ENCODE measurements at regions not wholly inside any gene's neighbourhood (a gene's known extent, or its start where the extent isn't known, plus 50 kb on each side); places are given as distances from the start of the nearest gene placed in this dataset.

DNA sequence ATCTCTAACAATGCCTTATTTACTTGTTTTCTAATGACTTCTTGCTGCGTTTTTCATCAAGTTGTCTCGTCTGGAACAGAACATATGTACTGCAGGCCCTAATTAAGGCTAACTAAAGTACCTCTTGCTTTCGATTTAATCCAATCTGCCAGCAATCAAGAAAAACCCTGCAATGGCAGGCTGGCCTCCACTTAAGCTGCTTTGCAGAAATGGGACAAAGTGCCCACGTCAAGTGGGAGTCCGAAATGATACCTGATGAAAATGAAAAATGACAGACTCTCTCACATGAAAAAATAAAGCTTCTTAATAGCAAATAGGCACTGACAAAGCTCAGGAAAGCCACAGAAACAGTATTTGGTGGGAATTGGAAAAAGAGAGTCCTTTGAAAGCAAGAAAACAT, 1454.7 kb downstream of the FAM181B start:
- TF ChIP-seq, protein P1, sequence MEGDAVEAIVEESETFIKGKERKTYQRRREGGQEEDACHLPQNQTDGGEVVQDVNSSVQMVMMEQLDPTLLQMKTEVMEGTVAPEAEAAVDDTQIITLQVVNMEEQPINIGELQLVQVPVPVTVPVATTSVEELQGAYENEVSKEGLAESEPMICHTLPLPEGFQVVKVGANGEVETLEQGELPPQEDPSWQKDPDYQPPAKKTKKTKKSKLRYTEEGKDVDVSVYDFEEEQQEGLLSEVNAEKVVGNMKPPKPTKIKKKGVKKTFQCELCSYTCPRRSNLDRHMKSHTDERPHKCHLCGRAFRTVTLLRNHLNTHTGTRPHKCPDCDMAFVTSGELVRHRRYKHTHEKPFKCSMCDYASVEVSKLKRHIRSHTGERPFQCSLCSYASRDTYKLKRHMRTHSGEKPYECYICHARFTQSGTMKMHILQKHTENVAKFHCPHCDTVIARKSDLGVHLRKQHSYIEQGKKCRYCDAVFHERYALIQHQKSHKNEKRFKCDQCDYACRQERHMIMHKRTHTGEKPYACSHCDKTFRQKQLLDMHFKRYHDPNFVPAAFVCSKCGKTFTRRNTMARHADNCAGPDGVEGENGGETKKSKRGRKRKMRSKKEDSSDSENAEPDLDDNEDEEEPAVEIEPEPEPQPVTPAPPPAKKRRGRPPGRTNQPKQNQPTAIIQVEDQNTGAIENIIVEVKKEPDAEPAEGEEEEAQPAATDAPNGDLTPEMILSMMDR (IDR thresholded peaks at IDR 0.05; ENCODE audit: low read depth, low read length), result no peak
- in situ Hi-C loops (cut with HindIII; ENCODE audit: low sequenced_read_pairs), result no loop called here
- no peak overlapping the region for H3K4me3 ChIP-seq (ENCODE audit: low read depth, low read length)
- no peak for DNase-seq (ENCODE audit: low read depth, low spot score)

DNA sequence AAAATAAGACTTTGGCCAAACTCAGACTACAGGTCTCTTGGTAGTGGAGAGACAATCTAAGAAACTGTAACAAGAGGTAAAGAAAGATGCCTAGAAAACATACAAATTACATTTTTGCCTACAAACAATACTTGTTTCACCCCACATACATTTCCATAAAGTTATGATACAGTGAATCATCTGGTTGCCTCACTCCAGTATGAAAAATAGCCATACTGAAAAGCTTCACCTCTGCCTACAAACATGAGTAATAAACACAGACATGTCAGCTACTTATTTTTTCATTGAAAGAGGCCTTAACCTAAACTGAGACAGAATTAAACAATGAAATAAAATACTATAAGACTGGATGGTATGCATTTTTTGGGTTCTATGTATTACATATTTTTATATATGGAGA, 1463.0 kb downstream of the FAM181B start:
- TF ChIP-seq, protein P1 (IDR thresholded peaks at IDR 0.05; ENCODE audit: low read depth, low read length), result no peak
- no peak overlapping the region for H3K4me3 ChIP-seq (ENCODE audit: low read depth, low read length)
- in situ Hi-C loops (cut with HindIII; ENCODE audit: low sequenced_read_pairs), result no loop called here
- no peak for DNase-seq (ENCODE audit: low read depth, low spot score)

DNA sequence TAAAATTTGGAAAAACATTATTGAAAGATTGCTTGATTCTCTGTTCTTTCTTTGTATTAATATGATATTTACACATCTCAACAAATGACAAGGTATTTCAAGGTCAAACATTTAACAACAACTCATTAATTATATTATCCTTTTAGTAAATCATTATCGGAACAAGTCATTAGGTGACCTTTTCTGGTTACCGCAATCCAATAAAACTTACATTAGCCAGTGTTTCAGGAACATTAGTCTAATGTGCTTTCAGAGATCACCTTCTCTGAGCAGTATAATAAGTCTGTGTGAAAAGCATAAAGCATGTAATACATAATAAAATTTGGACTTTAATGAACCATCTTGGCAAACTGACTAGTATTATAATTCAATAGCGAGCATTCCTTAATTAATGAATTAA, 1466.4 kb downstream of the FAM181B start:
- TF ChIP-seq, protein P1 (IDR thresholded peaks at IDR 0.05; ENCODE audit: low read depth, low read length), result no peak
- no peak overlapping the region for H3K4me3 ChIP-seq (ENCODE audit: low read depth, low read length)
- no peak for DNase-seq (ENCODE audit: low read depth, low spot score)
- in situ Hi-C loops (cut with HindIII; ENCODE audit: low sequenced_read_pairs), result no loop called here

DNA sequence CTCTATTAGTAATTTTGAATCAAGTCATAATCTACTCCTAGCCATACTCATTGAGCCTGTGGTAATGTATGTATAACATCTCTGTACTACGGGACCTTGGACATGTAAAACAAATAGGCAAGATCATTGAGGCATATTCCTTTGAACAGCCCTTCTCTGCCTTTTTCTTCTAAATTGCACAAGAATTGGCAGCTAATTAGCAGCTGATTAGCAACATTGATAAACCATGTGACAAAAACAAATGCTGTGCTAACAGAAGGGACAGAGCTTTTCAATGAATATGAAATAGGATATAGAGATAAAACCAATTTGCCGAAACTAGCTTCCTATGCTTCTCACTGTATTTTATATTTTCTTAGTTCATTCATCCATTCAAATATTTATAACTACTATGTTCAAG, 1474.2 kb downstream of the FAM181B start:
- DNase-seq (ENCODE audit: low read depth, low spot score), result no peak
- no peak overlapping the region for H3K4me3 ChIP-seq (ENCODE audit: low read depth, low read length)
- in situ Hi-C loops (cut with HindIII; ENCODE audit: low sequenced_read_pairs), result no loop called here
- TF ChIP-seq, protein P1 (IDR thresholded peaks at IDR 0.05; ENCODE audit: low read depth, low read length), result no peak

DNA sequence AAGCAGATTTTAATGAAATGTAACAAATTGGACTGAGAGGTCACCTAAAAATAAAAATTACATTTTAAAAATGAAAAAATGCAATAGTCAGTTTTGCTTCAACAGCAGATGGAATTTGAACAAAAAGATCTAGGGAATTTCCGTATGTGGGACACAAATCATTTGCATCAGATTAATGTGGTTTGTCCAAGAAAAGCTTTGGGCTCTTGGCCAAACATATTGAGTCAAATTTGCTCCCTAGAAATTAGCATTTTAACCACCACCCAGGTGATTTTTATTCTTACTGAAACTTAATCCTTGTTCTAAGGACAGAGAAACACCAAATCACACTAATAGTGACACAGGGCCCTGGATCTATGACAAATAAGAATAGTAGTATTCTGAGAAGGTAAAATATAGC, 1477.8 kb downstream of the FAM181B start:
- in situ Hi-C loops (cut with HindIII; ENCODE audit: low sequenced_read_pairs), result no loop called here
- no peak for DNase-seq (ENCODE audit: low read depth, low spot score)
- no peak overlapping the region for H3K4me3 ChIP-seq (ENCODE audit: low read depth, low read length)
- TF ChIP-seq, protein P1 (IDR thresholded peaks at IDR 0.05; ENCODE audit: low read depth, low read length), result no peak

DNA sequence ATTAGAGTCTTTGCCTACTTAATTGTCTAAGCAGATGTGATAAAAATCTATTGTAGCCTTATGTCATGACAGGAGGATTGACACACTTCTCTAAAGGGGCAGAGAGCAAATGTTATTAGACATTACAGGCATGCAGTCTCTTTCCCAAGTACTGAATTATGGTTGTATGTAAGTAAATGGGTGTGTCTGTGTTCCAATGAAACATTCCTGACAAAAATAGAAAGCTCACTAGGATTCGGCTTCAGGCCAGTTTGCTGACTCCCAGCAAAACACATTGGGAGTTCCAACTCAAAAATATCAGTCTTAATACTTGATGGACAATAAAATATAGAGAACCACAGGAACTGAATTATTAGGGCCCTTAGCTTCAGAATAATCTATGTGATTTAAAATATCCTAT, 1480.4 kb downstream of the FAM181B start:
- H3K4me3 ChIP-seq (ENCODE audit: low read depth, low read length), result no peak overlapping the region
- TF ChIP-seq, protein P1 (IDR thresholded peaks at IDR 0.05; ENCODE audit: low read depth, low read length), result no peak
- DNase-seq (ENCODE audit: low read depth, low spot score), result no peak
- in situ Hi-C loops (cut with HindIII; ENCODE audit: low sequenced_read_pairs), result no loop called here

DNA sequence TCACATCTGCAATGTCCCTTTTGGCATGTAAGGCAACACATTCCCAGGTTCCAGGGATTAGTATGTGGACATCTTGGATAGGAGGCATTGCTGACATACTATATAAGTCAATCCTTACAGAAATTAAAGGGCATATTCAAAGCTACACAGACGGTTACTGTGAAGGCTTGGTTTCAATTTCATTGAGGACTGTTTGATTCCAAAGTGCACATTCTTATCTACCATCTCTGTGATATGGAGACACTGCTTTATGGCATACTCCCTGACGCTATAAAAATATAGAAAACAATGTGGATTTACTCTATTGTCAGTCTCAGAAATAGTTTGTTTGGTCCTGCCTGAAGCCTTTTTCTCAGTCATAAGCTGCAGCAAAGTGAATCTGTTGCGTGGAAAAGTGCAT, 1486.7 kb downstream of the FAM181B start:
- TF ChIP-seq, protein P1 (IDR thresholded peaks at IDR 0.05; ENCODE audit: low read depth, low read length), result no peak
- no peak for DNase-seq (ENCODE audit: low read depth, low spot score)
- no peak overlapping the region for H3K4me3 ChIP-seq (ENCODE audit: low read depth, low read length)
- in situ Hi-C loops (cut with HindIII; ENCODE audit: low sequenced_read_pairs), result no loop called here
